GM23338 (cell line): ENCODE measurements at regions not wholly inside any gene's neighbourhood (a gene's known extent, or its start where the extent isn't known, plus 50 kb on each side); places are given as distances from the start of the nearest gene placed in this dataset.

Experiments used
- ATAC-seq: fragments of 200-7000 bp; cut with Tn5 transposase; 3 replicates; pipeline ENCODE4 v1.9.1; 2020
- DNase-seq: peaks from one replicate; pipeline ENCODE4 v3.0.0-alpha.2; 2015; ENCODE audit warnings: low spot score
- H2AFZ ChIP-seq: fragments of 200-600 bp; sonication (generic); 2 replicates; pipeline ENCODE4 v1.8.0; 2016; ENCODE audit warnings: antibody characterized with exemption, mild to moderate bottlenecking, moderate library complexity
- H3F3A ChIP-seq: fragments of 200-600 bp; sonication (generic); replicated peaks from 2 replicates; pipeline ENCODE4 v1.8.0; 2017; ENCODE audit warnings: antibody characterized with exemption, mixed run types, low read depth
- H3K27ac ChIP-seq: fragments of 200-600 bp; sonication (generic); 2 replicates; pipeline ENCODE4 v1.6.1; 2016; ENCODE audit warnings: low read depth
- H3K27me3 ChIP-seq: fragments of 200-600 bp; sonication (generic); 2 replicates; pipeline ENCODE4 v1.8.0; 2016; ENCODE audit warnings: mild to moderate bottlenecking, mixed run types, moderate library complexity; ENCODE audit not compliant: insufficient read depth
- H3K36me3 ChIP-seq: fragments of 200-600 bp; sonication (generic); 2 replicates; pipeline ENCODE4 v1.8.0; 2016; ENCODE audit warnings: mild to moderate bottlenecking; ENCODE audit not compliant: insufficient read depth
- H3K4me1 ChIP-seq: fragments of 200-600 bp; sonication (generic); 2 replicates; pipeline ENCODE4 v1.8.0; 2016; ENCODE audit warnings: mild to moderate bottlenecking, moderate library complexity; ENCODE audit not compliant: insufficient read depth
- H3K4me2 ChIP-seq: fragments of 200-600 bp; sonication (generic); 2 replicates; pipeline ENCODE4 v1.7.1; 2017; ENCODE audit warnings: mixed run types
- H3K4me3 ChIP-seq: fragments of 200-600 bp; sonication (generic); 2 replicates; pipeline ENCODE4 v1.6.1; 2016; ENCODE audit warnings: mixed run types
- H3K79me2 ChIP-seq: fragments of 200-600 bp; sonication (generic); replicated peaks from 2 replicates; pipeline ENCODE4 v1.8.0; 2017; ENCODE audit warnings: mild to moderate bottlenecking; ENCODE audit not compliant: insufficient read depth
- H3K9me2 ChIP-seq: fragments of 200-600 bp; sonication (generic); 2 replicates; pipeline ENCODE4 v1.8.0; 2017; ENCODE audit not compliant: insufficient read depth
- H4K20me1 ChIP-seq: fragments of 200-600 bp; sonication (generic); replicated peaks from 2 replicates; pipeline ENCODE4 v1.8.0; 2017; ENCODE audit warnings: mild to moderate bottlenecking; ENCODE audit not compliant: insufficient read depth
- H3K27ac Mint-ChIP-seq: 2 replicates; pipeline ENCODE4 v1.8.0; 2020; ENCODE audit warnings: inconsistent platforms, mild to moderate bottlenecking, moderate library complexity, mixed read lengths
- H3K27me3 Mint-ChIP-seq: 3 replicates; pipeline ENCODE4 v1.8.0; 2022; ENCODE audit warnings: low read depth, mild to moderate bottlenecking, moderate library complexity, mixed read lengths, inconsistent platforms; ENCODE audit not compliant: insufficient read depth, poor library complexity
- H3K36me3 Mint-ChIP-seq: 3 replicates; pipeline ENCODE4 v1.8.0; 2021; ENCODE audit warnings: low read depth, mild to moderate bottlenecking, inconsistent platforms, moderate library complexity, mixed read lengths
- H3K4me1 Mint-ChIP-seq: 3 replicates; pipeline ENCODE4 v1.8.0; 2020; ENCODE audit warnings: mild to moderate bottlenecking, inconsistent platforms, mixed read lengths
- H3K4me3 Mint-ChIP-seq: 3 replicates; pipeline ENCODE4 v1.8.0; 2021; ENCODE audit warnings: moderate library complexity, mild to moderate bottlenecking, inconsistent platforms, mixed read lengths
- H3K9me3 Mint-ChIP-seq: 3 replicates; pipeline ENCODE4 v1.8.0; 2020; ENCODE audit warnings: moderate library complexity, mild to moderate bottlenecking, inconsistent platforms, mixed read lengths
- CREB1 ChIP-seq: fragments of 250-450 bp; sonication (Bioruptor Pico); IDR thresholded peaks from 2 replicates; pipeline ENCODE4 v1.5.0; 2020; ENCODE audit warnings: low read depth, mild to moderate bottlenecking, moderate library complexity
- EZH2 ChIP-seq: fragments of 200-600 bp; sonication (generic); IDR thresholded peaks from one replicate; pipeline ENCODE4 v1.8.0; 2017; ENCODE audit warnings: antibody characterized with exemption, mild to moderate bottlenecking, low read depth; ENCODE audit not compliant: unreplicated experiment
- EZH2phosphoT487 ChIP-seq: fragments of 200-600 bp; sonication (generic); IDR thresholded peaks from one replicate; pipeline ENCODE4 v1.8.1; 2018; ENCODE audit warnings: antibody characterized with exemption; ENCODE audit not compliant: unreplicated experiment
- JUNB ChIP-seq: IDR thresholded peaks from one replicate; pipeline ENCODE4 v1.6.1; 2016; ENCODE audit warnings: antibody characterized with exemption; ENCODE audit not compliant: unreplicated experiment
- NANOG ChIP-seq: IDR thresholded peaks from 2 replicates; pipeline ENCODE4 v1.6.1; 2016; ENCODE audit warnings: antibody characterized with exemption, borderline replicate concordance
- POLR2AphosphoS5 ChIP-seq: IDR thresholded peaks from 2 replicates; pipeline ENCODE4 v1.6.1; 2016; ENCODE audit warnings: antibody characterized with exemption, low read depth
- STAT1 ChIP-seq: IDR thresholded peaks from one replicate; pipeline ENCODE4 v1.6.1; 2016; ENCODE audit warnings: antibody characterized with exemption; ENCODE audit not compliant: unreplicated experiment
- ZNF114 ChIP-seq: fragments of 250-450 bp; sonication (Bioruptor Pico); IDR thresholded peaks from 2 replicates; pipeline ENCODE4 v1.5.0; 2020; ENCODE audit warnings: mild to moderate bottlenecking, moderate library complexity
- ZNF331 ChIP-seq: fragments of 250-450 bp; sonication (Bioruptor Pico); IDR thresholded peaks from 2 replicates; pipeline ENCODE4 v1.5.0; 2020; ENCODE audit warnings: low read depth, mild to moderate bottlenecking, moderate library complexity
- ZNF462 ChIP-seq: fragments of 250-450 bp; sonication (Bioruptor Pico); IDR thresholded peaks from 2 replicates; pipeline ENCODE4 v1.5.0; 2020; ENCODE audit warnings: mild to moderate bottlenecking, moderate library complexity
- TF ChIP-seq, protein P1 (sequence below): IDR thresholded peaks from one replicate; pipeline ENCODE4 v1.6.1; 2018; ENCODE audit warnings: antibody characterized with exemption; ENCODE audit not compliant: unreplicated experiment
- TF ChIP-seq, protein P2 (sequence below), 2 experiments: fragments of 200-600 bp in 1 of 2; sonication (generic) in 1 of 2; conservative IDR thresholded peaks; 2 replicates each; pipeline versions ENCODE4 v1.5.1 to v1.6.1; 2016 to 2017; ENCODE audit warnings: antibody characterized with exemption in 2 of 2, low read depth in 2 of 2, mild to moderate bottlenecking in 2 of 2, moderate library complexity in 1 of 2
- TF ChIP-seq, protein P3 (sequence below): IDR thresholded peaks from 2 replicates; pipeline ENCODE4 v1.6.1; 2016; ENCODE audit warnings: antibody characterized with exemption

- TF ChIP-seq, protein P1, sequence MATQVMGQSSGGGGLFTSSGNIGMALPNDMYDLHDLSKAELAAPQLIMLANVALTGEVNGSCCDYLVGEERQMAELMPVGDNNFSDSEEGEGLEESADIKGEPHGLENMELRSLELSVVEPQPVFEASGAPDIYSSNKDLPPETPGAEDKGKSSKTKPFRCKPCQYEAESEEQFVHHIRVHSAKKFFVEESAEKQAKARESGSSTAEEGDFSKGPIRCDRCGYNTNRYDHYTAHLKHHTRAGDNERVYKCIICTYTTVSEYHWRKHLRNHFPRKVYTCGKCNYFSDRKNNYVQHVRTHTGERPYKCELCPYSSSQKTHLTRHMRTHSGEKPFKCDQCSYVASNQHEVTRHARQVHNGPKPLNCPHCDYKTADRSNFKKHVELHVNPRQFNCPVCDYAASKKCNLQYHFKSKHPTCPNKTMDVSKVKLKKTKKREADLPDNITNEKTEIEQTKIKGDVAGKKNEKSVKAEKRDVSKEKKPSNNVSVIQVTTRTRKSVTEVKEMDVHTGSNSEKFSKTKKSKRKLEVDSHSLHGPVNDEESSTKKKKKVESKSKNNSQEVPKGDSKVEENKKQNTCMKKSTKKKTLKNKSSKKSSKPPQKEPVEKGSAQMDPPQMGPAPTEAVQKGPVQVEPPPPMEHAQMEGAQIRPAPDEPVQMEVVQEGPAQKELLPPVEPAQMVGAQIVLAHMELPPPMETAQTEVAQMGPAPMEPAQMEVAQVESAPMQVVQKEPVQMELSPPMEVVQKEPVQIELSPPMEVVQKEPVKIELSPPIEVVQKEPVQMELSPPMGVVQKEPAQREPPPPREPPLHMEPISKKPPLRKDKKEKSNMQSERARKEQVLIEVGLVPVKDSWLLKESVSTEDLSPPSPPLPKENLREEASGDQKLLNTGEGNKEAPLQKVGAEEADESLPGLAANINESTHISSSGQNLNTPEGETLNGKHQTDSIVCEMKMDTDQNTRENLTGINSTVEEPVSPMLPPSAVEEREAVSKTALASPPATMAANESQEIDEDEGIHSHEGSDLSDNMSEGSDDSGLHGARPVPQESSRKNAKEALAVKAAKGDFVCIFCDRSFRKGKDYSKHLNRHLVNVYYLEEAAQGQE, result no peak
- TF ChIP-seq JUNB (no peak), ZNF331 (CRISPR knock-in tag) (no peak), STAT1 (no peak), NANOG (no peak), EZH2phosphoT487 (no peak)
Observed at GRCh38 chr2:82000606-82001005, 1696.1 kb upstream of the LRRTM1 start (continued).

GRCh38 chr2:81996332-81996731 lies 1691.8 kb upstream of the LRRTM1 start:
- H3K4me3 Mint-ChIP-seq, result no peak overlapping the region
- H3F3A ChIP-seq, result no peaks in the 10 kb centered on the region
- DNase-seq (no peak), ATAC-seq (no peak)
- H3K4me1 ChIP-seq, result peaks cover 14% of the 10 kb centered on the region
- peaks cover 7% of the 10 kb centered on the region; the same call in 2 of the 3 replicates for H3K9me3 Mint-ChIP-seq
- H3K9me2 ChIP-seq, result no peaks in the 10 kb centered on the region; the same call in 1 of the 2 replicates
- no peaks in the 10 kb centered on the region for H3K27me3 ChIP-seq
- no peak overlapping the region for H3K4me2 ChIP-seq
- no peak overlapping the region for H3K4me3 ChIP-seq
- H3K36me3 ChIP-seq, result no peaks in the 10 kb centered on the region
- H2AFZ ChIP-seq, result no peak overlapping the region
- no peaks in the 10 kb centered on the region for H4K20me1 ChIP-seq
- no peaks in the 10 kb centered on the region for H3K79me2 ChIP-seq
- no peaks in the 10 kb centered on the region; the same call in 2 of the 3 replicates for H3K36me3 Mint-ChIP-seq
- H3K27me3 Mint-ChIP-seq, result no peaks in the 10 kb centered on the region
- no peak overlapping the region for H3K27ac ChIP-seq
- no peak overlapping the region for H3K27ac Mint-ChIP-seq
- peaks cover 15% of the 10 kb centered on the region; the same call in 2 of the 3 replicates for H3K4me1 Mint-ChIP-seq
- TF ChIP-seq STAT1 (no peak), POLR2AphosphoS5 (no peak), ZNF331 (CRISPR knock-in tag) (no peak), EZH2phosphoT487 (no peak), NANOG (no peak), CREB1 (CRISPR knock-in tag) (no peak), EZH2 (no peak), ZNF114 (CRISPR knock-in tag) (no peak), ZNF462 (no peak), JUNB (no peak)
- TF ChIP-seq, protein P2, sequence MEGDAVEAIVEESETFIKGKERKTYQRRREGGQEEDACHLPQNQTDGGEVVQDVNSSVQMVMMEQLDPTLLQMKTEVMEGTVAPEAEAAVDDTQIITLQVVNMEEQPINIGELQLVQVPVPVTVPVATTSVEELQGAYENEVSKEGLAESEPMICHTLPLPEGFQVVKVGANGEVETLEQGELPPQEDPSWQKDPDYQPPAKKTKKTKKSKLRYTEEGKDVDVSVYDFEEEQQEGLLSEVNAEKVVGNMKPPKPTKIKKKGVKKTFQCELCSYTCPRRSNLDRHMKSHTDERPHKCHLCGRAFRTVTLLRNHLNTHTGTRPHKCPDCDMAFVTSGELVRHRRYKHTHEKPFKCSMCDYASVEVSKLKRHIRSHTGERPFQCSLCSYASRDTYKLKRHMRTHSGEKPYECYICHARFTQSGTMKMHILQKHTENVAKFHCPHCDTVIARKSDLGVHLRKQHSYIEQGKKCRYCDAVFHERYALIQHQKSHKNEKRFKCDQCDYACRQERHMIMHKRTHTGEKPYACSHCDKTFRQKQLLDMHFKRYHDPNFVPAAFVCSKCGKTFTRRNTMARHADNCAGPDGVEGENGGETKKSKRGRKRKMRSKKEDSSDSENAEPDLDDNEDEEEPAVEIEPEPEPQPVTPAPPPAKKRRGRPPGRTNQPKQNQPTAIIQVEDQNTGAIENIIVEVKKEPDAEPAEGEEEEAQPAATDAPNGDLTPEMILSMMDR (conservative IDR thresholded peaks at IDR 0.05; ENCODE audit: low read depth in 2 of 2), result no peak
- TF ChIP-seq, protein P3, sequence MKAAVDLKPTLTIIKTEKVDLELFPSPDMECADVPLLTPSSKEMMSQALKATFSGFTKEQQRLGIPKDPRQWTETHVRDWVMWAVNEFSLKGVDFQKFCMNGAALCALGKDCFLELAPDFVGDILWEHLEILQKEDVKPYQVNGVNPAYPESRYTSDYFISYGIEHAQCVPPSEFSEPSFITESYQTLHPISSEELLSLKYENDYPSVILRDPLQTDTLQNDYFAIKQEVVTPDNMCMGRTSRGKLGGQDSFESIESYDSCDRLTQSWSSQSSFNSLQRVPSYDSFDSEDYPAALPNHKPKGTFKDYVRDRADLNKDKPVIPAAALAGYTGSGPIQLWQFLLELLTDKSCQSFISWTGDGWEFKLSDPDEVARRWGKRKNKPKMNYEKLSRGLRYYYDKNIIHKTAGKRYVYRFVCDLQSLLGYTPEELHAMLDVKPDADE, result no peak
